ENCODE measurements at regions not wholly inside any gene's neighbourhood (a gene's known extent, or its start where the extent isn't known, plus 50 kb on each side); places are given as distances from the start of the nearest gene placed in this dataset.
A peak's percentile ranks its signal among the peaks of the same experiment; 100 is the strongest.

DNA sequence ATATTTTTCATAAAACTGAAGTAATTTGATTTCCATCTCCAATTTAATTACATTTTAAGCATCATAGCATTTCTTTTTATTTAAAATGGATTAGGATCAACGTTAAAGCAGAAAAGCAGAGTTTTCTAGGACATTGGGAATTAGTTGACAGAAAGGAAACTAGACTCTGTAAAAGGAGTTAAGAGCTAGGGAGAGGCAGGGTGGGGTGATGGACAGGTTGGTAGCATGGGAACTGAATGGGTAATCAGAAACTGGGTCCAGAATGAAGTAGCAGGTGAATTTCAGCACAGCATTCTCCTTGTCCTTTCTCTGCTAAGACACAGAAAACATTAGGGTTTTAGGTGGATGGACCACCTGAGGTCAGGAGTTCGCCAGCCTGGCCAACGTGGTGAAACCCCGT lies 97.6 kb downstream of the ANAPC4 start:
- Histone ChIP-seq H3K36me3 (replicated peaks; ENCODE audit: control insufficient read depth, insufficient read depth, low read length) (no peaks in the 10 kb centered on the region), H3K4me3 (ENCODE audit: insufficient read depth, low read depth, low read length) (no peak overlapping the region), H3K27me3 (ENCODE audit: control insufficient read depth, insufficient read depth, low read length) (no peaks in the 10 kb centered on the region)
- no peak for DNase-seq

DNA sequence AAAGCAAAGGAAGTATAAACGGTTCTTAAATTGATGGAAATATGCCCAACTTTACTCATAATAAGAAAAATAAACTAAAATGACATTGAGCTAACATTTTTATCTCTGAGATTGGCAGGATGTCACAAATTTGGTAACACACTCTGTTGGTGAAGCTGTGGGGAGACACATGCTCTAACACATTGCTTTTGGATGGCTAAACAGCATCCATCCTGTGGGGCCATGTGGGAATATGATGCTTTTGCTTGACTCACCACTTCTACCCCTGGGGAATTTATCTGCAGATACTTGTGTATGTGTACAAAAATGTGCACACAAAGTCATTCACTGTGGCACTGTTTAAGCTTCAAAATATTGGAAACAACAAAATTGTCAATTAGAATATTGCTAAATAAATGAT lies 100.2 kb downstream of the ANAPC4 start:
- Histone ChIP-seq H3K27me3 (ENCODE audit: control insufficient read depth, insufficient read depth, low read length) (peaks cover 11% of the 10 kb centered on the region; the same call in 1 of the 2 replicates), H3K36me3 (replicated peaks; ENCODE audit: control insufficient read depth, insufficient read depth, low read length) (no peaks in the 10 kb centered on the region)

DNA sequence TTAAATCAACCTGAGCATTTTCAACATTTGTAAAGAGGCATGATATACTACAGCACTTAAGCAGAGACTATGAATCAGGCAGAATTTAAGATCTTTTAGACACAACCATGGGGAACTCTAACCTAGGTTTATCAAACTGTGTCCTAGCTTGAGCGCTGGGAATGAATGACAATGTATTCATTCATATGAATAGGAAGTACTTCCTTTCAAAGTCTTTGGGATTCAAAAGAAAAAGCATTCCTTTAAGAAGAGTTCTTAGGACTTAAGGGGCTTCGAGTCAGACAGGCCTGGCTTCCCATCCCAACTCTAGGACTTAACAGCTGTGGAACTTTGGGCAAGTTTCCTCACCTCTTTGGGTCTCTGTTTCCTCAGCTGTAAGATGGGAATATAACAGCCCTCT lies 104.6 kb downstream of the ANAPC4 start:
- H3K4me3 ChIP-seq (ENCODE audit: insufficient read depth, low read depth, low read length), result no peak overlapping the region
- peak; percentile 62 for DNase-seq

More for the DNA sequence above, 100.2 kb downstream of the ANAPC4 start:
- H3K4me3 ChIP-seq (ENCODE audit: insufficient read depth, low read depth, low read length), result no peak overlapping the region
- DNase-seq, result no peak

DNA sequence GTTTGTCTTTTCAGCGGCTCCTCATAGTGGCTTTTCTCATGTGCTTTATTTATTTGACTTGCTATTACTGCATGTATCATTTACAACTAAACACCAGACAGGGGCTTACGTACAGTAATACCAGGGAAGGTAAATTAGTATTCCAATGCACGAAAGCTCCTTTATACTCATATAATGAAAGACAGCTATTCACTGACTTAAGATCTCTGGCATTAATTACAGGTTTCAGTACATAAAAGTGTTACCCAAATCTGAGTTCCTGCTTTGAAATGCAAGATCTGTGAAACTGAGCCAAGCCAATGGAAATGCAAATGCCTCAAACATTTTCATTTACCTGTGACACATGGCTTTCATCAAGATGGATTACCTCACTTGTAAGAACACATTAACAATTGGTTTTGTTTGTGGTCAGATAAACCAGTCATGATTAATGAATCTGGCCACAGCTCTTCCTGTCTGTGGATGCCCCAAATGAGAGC lies 107.2 kb downstream of the ANAPC4 start:
- no peaks in the 10 kb centered on the region for H3K36me3 ChIP-seq (replicated peaks; ENCODE audit: control insufficient read depth, insufficient read depth, low read length)
- no peak for DNase-seq
- H3K27me3 ChIP-seq (ENCODE audit: control insufficient read depth, insufficient read depth, low read length), result peaks cover 11% of the 10 kb centered on the region; the same call in 1 of the 2 replicates
- H3K4me3 ChIP-seq (ENCODE audit: insufficient read depth, low read depth, low read length), result no peak overlapping the region

More for the DNA sequence above, 104.6 kb downstream of the ANAPC4 start:
- Histone ChIP-seq H3K36me3 (replicated peaks; ENCODE audit: control insufficient read depth, insufficient read depth, low read length) (no peaks in the 10 kb centered on the region), H3K27me3 (ENCODE audit: control insufficient read depth, insufficient read depth, low read length) (peaks cover 11% of the 10 kb centered on the region; the same call in 1 of the 2 replicates)

DNA sequence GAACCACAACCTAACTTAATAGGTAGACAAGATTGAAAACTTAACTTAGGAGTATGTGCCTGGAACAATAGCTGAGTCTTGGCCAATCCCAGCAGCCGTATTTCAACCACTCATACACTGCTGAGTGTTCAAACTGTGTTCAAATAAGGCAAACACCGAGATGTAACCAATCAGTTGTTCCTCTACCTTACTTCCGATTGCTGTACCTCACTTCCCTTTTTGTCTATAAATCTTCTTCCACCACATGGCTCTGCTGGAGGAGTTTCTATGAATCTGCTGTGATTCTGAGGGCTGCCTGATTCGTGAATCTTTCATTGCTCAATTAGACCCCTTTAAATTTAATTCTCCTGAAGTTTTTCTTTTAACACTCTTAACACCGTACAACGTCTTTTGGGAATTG lies 108.0 kb downstream of the ANAPC4 start:
- DNase-seq, result no peak
- Histone ChIP-seq H3K36me3 (replicated peaks; ENCODE audit: control insufficient read depth, insufficient read depth, low read length) (no peaks in the 10 kb centered on the region), H3K27me3 (ENCODE audit: control insufficient read depth, insufficient read depth, low read length) (peaks cover 11% of the 10 kb centered on the region; the same call in 1 of the 2 replicates), H3K4me3 (ENCODE audit: insufficient read depth, low read depth, low read length) (no peak overlapping the region)

DNA sequence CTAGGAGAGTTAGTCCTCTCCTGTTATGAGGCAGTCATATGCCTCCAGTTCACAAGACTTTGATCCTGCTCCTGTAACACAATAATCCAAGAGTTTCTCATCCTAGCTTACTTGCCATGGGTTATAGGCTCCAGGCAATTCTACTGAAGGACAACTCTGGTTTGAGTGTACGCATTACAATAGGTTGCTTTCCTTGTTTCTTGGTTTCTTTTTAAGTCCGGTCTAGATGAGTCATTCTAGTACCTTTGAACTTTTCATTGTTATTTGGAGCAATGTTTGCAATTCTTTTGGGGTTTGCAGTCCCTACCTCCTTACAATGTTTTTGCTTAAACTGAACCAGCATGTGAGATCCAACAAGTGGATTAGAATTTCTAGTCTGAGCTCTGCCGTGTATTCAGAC lies 109.1 kb downstream of the ANAPC4 start:
- Histone ChIP-seq H3K36me3 (replicated peaks; ENCODE audit: control insufficient read depth, insufficient read depth, low read length) (no peaks in the 10 kb centered on the region), H3K27me3 (ENCODE audit: control insufficient read depth, insufficient read depth, low read length) (peaks cover under 1% of the 10 kb centered on the region; the same call in 1 of the 2 replicates), H3K4me3 (ENCODE audit: insufficient read depth, low read depth, low read length) (no peak overlapping the region)
- no peak for DNase-seq

DNA sequence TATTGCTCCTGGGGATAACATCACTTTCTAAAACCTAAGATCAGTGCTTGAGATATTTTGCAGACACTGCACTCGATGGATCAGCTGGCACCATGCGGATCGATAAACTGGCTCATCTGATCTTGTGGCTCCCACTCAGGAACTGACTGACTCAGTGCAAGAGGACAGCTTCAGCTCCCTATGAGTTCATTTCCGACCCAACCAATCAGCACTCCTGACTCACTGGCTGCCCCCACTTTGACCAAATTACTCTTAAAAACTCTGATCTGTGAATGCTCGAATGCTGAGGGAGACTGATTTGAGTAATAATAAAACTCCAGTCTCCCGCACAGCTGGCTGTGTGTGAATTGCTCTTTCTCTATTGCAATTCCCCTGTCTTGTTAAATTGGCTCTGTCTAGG lies 110.1 kb downstream of the ANAPC4 start:
- H3K4me3 ChIP-seq (ENCODE audit: insufficient read depth, low read depth, low read length), result no peak overlapping the region
- no peak for DNase-seq
- H3K27me3 ChIP-seq (ENCODE audit: control insufficient read depth, insufficient read depth, low read length), result no peaks in the 10 kb centered on the region
- no peaks in the 10 kb centered on the region for H3K36me3 ChIP-seq (replicated peaks; ENCODE audit: control insufficient read depth, insufficient read depth, low read length)

DNA sequence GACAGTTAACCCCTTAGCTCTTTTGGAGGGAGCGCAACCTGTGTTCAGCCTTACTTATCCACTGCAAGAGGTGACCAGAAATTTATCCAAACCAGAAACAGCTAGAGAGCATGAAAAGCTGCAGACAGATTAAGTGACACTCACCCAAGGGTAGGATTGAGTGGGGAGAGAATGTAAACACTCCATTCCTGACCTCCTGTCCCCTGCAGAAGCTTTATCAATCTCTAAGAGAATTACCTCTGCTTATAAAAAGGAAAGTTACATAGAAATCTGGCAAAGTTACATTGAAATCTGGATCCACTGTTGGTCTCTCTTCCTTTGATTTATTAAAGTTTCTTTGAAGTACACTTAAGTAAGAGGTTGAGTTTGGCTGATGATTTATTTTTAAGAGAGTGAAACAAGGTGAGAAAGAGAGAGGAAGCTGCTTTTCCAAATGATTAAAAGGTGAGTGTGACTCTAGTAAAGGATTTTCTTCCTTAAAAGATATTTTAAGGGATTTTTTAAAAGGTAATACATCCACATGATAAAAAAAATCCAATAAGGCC lies 112.3 kb downstream of the ANAPC4 start:
- Histone ChIP-seq H3K4me3 (ENCODE audit: insufficient read depth, low read depth, low read length) (no peak overlapping the region), H3K36me3 (replicated peaks; ENCODE audit: control insufficient read depth, insufficient read depth, low read length) (no peaks in the 10 kb centered on the region), H3K27me3 (ENCODE audit: control insufficient read depth, insufficient read depth, low read length) (no peaks in the 10 kb centered on the region)
- DNase-seq, result no peak

DNA sequence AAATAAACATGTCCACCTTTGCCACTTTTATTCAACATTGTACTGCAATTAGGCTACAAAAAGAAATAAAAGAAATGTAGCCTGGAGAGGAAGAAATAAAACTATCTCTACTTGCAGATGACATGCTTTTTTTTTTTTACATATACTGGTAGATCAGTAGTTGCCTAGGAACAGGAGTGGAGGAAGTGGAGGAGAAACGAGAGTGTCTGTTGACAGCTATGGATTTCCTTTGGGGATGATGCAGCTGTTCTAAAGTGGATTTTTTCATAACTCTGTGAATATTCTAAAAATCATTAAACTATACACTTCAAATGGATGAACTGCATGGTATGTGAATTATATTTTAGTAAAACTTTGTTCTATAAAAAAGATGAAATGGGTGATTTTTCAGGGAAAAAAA lies 116.4 kb downstream of the ANAPC4 start:
- Histone ChIP-seq H3K27me3 (ENCODE audit: control insufficient read depth, insufficient read depth, low read length) (no peaks in the 10 kb centered on the region), H3K4me3 (ENCODE audit: insufficient read depth, low read depth, low read length) (no peak overlapping the region), H3K36me3 (replicated peaks; ENCODE audit: control insufficient read depth, insufficient read depth, low read length) (no peaks in the 10 kb centered on the region)
- DNase-seq, result no peak

DNA sequence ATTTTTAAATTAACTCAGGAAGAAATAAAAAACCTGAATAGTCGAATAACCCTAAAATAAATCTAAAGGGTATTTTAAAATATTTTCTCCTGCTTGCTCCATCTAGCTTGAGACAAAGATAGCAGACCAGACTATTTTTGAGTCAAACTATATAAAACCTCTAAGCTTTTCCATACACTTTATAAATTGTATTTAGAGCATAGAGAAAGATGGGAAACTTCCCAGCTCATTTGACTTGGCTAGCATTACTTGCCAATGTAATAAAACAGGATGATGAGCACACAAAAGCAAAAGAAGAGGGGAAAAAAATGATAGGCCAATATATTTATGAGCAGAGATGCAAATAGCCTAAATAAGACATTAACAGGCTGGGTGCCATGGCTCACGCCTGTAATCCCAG lies 117.1 kb downstream of the ANAPC4 start:
- Histone ChIP-seq H3K36me3 (replicated peaks; ENCODE audit: control insufficient read depth, insufficient read depth, low read length) (no peaks in the 10 kb centered on the region), H3K4me3 (ENCODE audit: insufficient read depth, low read depth, low read length) (no peak overlapping the region), H3K27me3 (ENCODE audit: control insufficient read depth, insufficient read depth, low read length) (no peaks in the 10 kb centered on the region)
- DNase-seq, result no peak

DNA sequence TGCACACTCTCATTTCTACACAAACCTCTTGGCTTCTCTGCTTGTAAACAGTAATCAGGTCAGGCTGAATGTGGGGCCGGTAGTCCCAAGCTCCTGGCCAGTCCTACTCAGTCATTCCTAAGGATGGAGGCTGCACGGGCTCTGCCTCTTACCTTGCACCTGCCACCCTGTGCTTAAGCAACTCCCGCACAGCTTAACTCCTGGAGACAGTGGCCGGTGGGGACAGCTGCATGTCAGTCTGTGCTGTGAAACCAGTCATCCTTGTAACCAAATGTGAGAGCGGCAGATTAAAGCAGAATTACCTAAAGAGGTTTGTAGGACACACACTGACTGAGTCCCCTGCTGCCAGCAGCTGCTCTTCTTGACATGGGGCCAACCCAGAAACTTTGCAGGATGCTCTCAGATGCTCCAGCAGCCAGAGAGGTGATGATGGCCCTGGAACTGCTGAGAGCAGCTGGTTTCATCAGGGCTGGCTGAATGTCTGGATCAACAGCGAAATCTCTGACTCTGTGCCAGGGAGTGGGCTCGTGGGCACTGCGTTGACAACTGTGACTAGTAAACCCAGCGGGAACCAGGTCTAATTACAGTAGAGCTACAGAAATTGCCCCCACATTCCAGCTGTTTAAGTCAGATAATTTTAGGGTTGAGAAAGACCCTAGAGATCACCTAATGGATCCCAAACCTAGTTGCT lies 123.7 kb downstream of the ANAPC4 start:
- H3K36me3 ChIP-seq (replicated peaks; ENCODE audit: control insufficient read depth, insufficient read depth, low read length), result no peaks in the 10 kb centered on the region
- no peak for DNase-seq
- no peak overlapping the region for H3K4me3 ChIP-seq (ENCODE audit: insufficient read depth, low read depth, low read length)
- H3K27me3 ChIP-seq (ENCODE audit: control insufficient read depth, insufficient read depth, low read length), result no peaks in the 10 kb centered on the region

DNA sequence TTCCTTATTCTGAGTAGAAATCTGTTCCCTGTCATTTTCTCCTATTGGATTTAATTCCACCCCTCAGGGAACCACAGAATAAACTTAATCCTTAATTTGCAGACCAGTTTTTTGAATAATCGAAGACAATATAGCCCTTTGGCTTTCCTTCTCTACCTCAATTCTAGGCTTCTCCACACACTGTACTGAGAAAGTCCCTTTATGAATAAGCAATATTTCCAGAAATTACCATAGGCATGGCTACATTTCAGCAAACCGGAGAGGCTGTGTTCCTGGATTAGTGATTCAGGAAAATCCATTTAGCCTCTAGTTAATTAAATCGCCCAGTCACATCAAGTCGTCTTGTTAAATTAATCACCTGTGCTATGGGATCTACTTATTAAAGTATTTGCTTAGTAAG lies 125.1 kb downstream of the ANAPC4 start:
- Histone ChIP-seq H3K4me3 (ENCODE audit: insufficient read depth, low read depth, low read length) (no peak overlapping the region), H3K27me3 (ENCODE audit: control insufficient read depth, insufficient read depth, low read length) (no peaks in the 10 kb centered on the region), H3K36me3 (replicated peaks; ENCODE audit: control insufficient read depth, insufficient read depth, low read length) (no peaks in the 10 kb centered on the region)
- no peak for DNase-seq

DNA sequence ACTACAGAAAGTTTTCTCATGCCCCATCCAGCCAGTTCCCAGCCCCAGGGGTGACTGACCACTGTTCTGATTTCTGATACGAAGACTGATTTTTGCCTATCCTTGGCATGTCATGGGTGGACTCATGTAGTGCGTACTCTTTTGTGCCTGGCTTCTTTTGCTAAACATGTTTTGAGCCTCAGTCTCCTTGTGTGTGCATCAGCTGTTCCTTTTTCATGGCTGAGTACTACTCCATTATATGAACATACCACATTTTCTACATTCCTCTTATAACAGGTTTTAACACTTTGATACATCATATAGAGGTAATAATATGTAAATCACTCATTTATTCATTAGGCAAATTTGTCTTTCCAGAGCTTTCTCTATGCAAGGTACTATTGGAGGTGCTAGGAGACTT lies 126.7 kb downstream of the ANAPC4 start:
- DNase-seq, result no peak
- H3K27me3 ChIP-seq (ENCODE audit: control insufficient read depth, insufficient read depth, low read length), result no peaks in the 10 kb centered on the region
- no peaks in the 10 kb centered on the region for H3K36me3 ChIP-seq (replicated peaks; ENCODE audit: control insufficient read depth, insufficient read depth, low read length)
- H3K4me3 ChIP-seq (ENCODE audit: insufficient read depth, low read depth, low read length), result no peak overlapping the region

DNA sequence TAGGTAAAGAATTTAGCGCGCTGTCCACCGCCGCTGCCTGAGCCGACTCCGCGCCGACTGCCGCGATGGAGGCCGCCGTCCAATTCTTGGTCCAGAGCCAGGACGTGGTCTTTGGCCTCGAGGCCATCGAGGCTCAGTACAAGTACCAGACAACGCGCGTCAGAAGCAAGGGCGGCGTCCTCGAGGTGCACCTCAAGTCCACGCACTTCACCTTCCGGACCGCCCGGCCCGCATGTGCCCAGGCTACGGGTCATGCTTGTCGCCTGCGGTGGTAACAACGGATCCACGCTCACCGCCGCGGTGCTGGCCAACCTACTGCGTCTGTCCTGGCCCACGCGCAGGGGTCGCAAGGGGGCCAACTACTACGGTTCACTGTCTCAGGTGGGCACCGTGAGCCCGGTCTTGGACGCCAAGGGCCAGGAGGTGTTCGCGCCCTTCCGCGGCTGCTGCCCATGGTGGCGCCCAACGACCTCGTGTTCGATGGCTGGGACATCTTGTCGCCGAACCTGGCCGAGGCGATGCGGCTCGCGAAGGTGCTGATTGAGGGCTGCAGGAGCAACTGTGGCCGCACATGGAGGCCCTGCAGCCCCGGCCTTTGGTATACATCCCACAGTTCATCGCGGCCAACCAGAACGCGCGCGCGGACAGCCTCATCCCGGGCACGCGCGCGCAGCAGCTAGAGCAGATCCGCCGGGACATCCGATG lies 128.0 kb downstream of the ANAPC4 start:
- H3K36me3 ChIP-seq (replicated peaks; ENCODE audit: control insufficient read depth, insufficient read depth, low read length), result no peaks in the 10 kb centered on the region
- no peaks in the 10 kb centered on the region for H3K27me3 ChIP-seq (ENCODE audit: control insufficient read depth, insufficient read depth, low read length)
- H3K4me3 ChIP-seq (ENCODE audit: insufficient read depth, low read depth, low read length), result no peak overlapping the region
- DNase-seq, result peak; percentile 34

DNA sequence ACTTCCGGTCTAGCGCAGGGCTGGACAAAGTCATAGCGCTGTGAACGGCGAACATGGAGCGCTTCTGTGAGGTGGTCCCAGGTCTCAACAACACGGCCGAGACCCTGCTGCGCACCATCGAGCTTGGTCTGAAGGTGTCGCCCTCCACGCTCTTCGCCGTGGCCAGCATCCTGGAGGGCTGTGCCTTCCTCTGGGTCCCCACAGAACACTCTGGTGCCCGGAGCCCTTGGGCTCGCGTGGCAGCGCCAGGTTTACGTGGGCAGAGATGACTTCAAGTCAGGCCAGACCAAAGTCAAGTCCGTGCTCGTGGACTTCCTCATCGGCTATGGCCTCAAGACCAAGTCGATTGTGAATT lies 128.6 kb downstream of the ANAPC4 start:
- no peaks in the 10 kb centered on the region for H3K27me3 ChIP-seq (ENCODE audit: control insufficient read depth, insufficient read depth, low read length)
- no peak for DNase-seq
- no peaks in the 10 kb centered on the region for H3K36me3 ChIP-seq (replicated peaks; ENCODE audit: control insufficient read depth, insufficient read depth, low read length)
- no peak overlapping the region for H3K4me3 ChIP-seq (ENCODE audit: insufficient read depth, low read depth, low read length)

All from H7 (cell line).